MM.1S (cell line): ENCODE measurements at regions not wholly inside any gene's neighbourhood (a gene's known extent, or its start where the extent isn't known, plus 50 kb on each side); places are given as distances from the start of the nearest gene placed in this dataset.

ENCODE experiments used
- DNase-seq: peaks from one replicate; pipeline ENCODE4 v3.0.0-alpha.2; 2015
- H2AFZ ChIP-seq: fragments of 300-600 bp; sonication (generic); 2 replicates; pipeline ENCODE4 v1.6.0; 2016; ENCODE audit warnings: antibody characterized with exemption, low read length
- H3F3A ChIP-seq: fragments of 300-600 bp; sonication (generic); 2 replicates; pipeline ENCODE4 v1.6.1; 2016; ENCODE audit warnings: mild to moderate bottlenecking, antibody characterized with exemption, low read length, moderate library complexity, mixed read lengths; ENCODE audit not compliant: insufficient read depth
- H3K27ac ChIP-seq: fragments of 300-600 bp; sonication (generic); 2 replicates; pipeline ENCODE4 v1.5.1; 2016; ENCODE audit warnings: mild to moderate bottlenecking, low read length
- H3K27me3 ChIP-seq: fragments of 300-600 bp; sonication (generic); replicated peaks from 2 replicates; pipeline ENCODE4 v1.6.0; 2016; ENCODE audit warnings: low read length; ENCODE audit not compliant: insufficient read depth
- H3K36me3 ChIP-seq: fragments of 300-600 bp; sonication (generic); replicated peaks from 2 replicates; pipeline ENCODE4 v1.6.1; 2016; ENCODE audit warnings: mild to moderate bottlenecking, low read length, mixed read lengths; ENCODE audit not compliant: insufficient read depth
- H3K4me1 ChIP-seq: fragments of 300-600 bp; sonication (generic); 2 replicates; pipeline ENCODE4 v1.6.1; 2016; ENCODE audit warnings: low read length, mixed read lengths
- H3K4me2 ChIP-seq: fragments of 300-600 bp; sonication (generic); 2 replicates; pipeline ENCODE4 v1.6.0; 2016; ENCODE audit warnings: low read depth, low read length
- H3K4me3 ChIP-seq: fragments of 300-600 bp; sonication (generic); 2 replicates; pipeline ENCODE4 v1.5.1; 2016; ENCODE audit warnings: low read length, mixed read lengths
- H3K79me2 ChIP-seq: fragments of 300-600 bp; sonication (generic); 2 replicates; pipeline ENCODE4 v1.6.1; 2016; ENCODE audit warnings: mixed run types, low read length, mixed read lengths
- H3K9ac ChIP-seq: fragments of 300-600 bp; sonication (generic); 2 replicates; pipeline ENCODE4 v1.6.1; 2016; ENCODE audit warnings: low read length, mixed read lengths
- H3K9me2 ChIP-seq: fragments of 300-600 bp; sonication (generic); replicated peaks from 2 replicates; pipeline ENCODE4 v1.6.1; 2016; ENCODE audit warnings: mild to moderate bottlenecking, low read length, mixed read lengths; ENCODE audit not compliant: insufficient read depth
- H3K9me3 ChIP-seq: fragments of 300-600 bp; sonication (generic); replicated peaks from 2 replicates; pipeline ENCODE4 v1.6.1; 2016; ENCODE audit warnings: mild to moderate bottlenecking, low read length, mixed read lengths; ENCODE audit not compliant: insufficient read depth
- H4K20me1 ChIP-seq: fragments of 300-600 bp; sonication (generic); 2 replicates; pipeline ENCODE4 v1.6.1; 2016; ENCODE audit warnings: mild to moderate bottlenecking, low read length, moderate library complexity, mixed read lengths; ENCODE audit not compliant: insufficient read depth
- EZH2 ChIP-seq: fragments of 300-600 bp; sonication (generic); optimal IDR thresholded peaks from 2 replicates; pipeline ENCODE3; 2017; ENCODE audit warnings: low read depth, mild to moderate bottlenecking, antibody characterized with exemption, low read length, mixed read lengths
- EZH2phosphoT487 ChIP-seq: fragments of 300-600 bp; sonication (generic); IDR thresholded peaks from 2 replicates; pipeline ENCODE4 v1.6.1; 2018; ENCODE audit warnings: antibody characterized with exemption, low read length
- TF ChIP-seq, protein P1 (sequence below): fragments of 300-600 bp; sonication (generic); IDR thresholded peaks from 2 replicates; pipeline ENCODE4 v1.5.1; 2016; ENCODE audit warnings: antibody characterized with exemption, low read length, mixed read lengths

GRCh38 chr3:17939157-17939556 is 196.7 kb upstream of the TBC1D5 start:
- no peaks in the 10 kb centered on the region for H3K9me3 ChIP-seq
- no peak overlapping the region for H3K27ac ChIP-seq
- no peaks in the 10 kb centered on the region for H4K20me1 ChIP-seq
- H3K9me2 ChIP-seq: no peaks in the 10 kb centered on the region
- TF ChIP-seq EZH2 (no peak), EZH2phosphoT487 (no peak)
- TF ChIP-seq, protein P1, sequence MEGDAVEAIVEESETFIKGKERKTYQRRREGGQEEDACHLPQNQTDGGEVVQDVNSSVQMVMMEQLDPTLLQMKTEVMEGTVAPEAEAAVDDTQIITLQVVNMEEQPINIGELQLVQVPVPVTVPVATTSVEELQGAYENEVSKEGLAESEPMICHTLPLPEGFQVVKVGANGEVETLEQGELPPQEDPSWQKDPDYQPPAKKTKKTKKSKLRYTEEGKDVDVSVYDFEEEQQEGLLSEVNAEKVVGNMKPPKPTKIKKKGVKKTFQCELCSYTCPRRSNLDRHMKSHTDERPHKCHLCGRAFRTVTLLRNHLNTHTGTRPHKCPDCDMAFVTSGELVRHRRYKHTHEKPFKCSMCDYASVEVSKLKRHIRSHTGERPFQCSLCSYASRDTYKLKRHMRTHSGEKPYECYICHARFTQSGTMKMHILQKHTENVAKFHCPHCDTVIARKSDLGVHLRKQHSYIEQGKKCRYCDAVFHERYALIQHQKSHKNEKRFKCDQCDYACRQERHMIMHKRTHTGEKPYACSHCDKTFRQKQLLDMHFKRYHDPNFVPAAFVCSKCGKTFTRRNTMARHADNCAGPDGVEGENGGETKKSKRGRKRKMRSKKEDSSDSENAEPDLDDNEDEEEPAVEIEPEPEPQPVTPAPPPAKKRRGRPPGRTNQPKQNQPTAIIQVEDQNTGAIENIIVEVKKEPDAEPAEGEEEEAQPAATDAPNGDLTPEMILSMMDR: no peak
- H3K4me2 ChIP-seq: no peak overlapping the region
- H3K4me1 ChIP-seq: no peaks in the 10 kb centered on the region
- no peak overlapping the region for H3K4me3 ChIP-seq
- H2AFZ ChIP-seq: no peak overlapping the region
- no peaks in the 10 kb centered on the region for H3K36me3 ChIP-seq
- no peak overlapping the region for H3K9ac ChIP-seq
- H3F3A ChIP-seq: no peaks in the 10 kb centered on the region
- no peaks in the 10 kb centered on the region for H3K79me2 ChIP-seq
- no peaks in the 10 kb centered on the region for H3K27me3 ChIP-seq
- DNase-seq: no peak

GRCh38 chr3:17938313-17938712 is 195.9 kb upstream of the TBC1D5 start:
- H3K36me3 ChIP-seq: no peaks in the 10 kb centered on the region
- H3K4me3 ChIP-seq: no peak overlapping the region
- no peak overlapping the region for H3K27ac ChIP-seq

GRCh38 chr3:17936736-17937480 is 194.5 kb upstream of the TBC1D5 start:
- Histone ChIP-seq H3K9me2 (no peaks in the 10 kb centered on the region), H3K27me3 (no peaks in the 10 kb centered on the region), H3K4me1 (no peaks in the 10 kb centered on the region), H3K36me3 (no peaks in the 10 kb centered on the region), H3K79me2 (no peaks in the 10 kb centered on the region), H3K9ac (no peak overlapping the region), H3K9me3 (no peaks in the 10 kb centered on the region), H3K4me2 (no peak overlapping the region), H3F3A (no peaks in the 10 kb centered on the region), H3K27ac (no peak overlapping the region), H4K20me1 (no peaks in the 10 kb centered on the region), H3K4me3 (no peak overlapping the region), H2AFZ (no peak overlapping the region)
- TF ChIP-seq EZH2 (no peak), EZH2phosphoT487 (no peak)
- TF ChIP-seq, protein P1: no peak
- DNase-seq: no peak

More at GRCh38 chr3:17938313-17938712, 195.9 kb upstream of the TBC1D5 start:
- no peaks in the 10 kb centered on the region for H4K20me1 ChIP-seq
- H3K79me2 ChIP-seq: no peaks in the 10 kb centered on the region
- no peaks in the 10 kb centered on the region for H3K9me2 ChIP-seq
- H3K9me3 ChIP-seq: no peaks in the 10 kb centered on the region
- TF ChIP-seq EZH2phosphoT487 (no peak), EZH2 (no peak)
- TF ChIP-seq, protein P1: no peak
- no peak overlapping the region for H3K9ac ChIP-seq
- H2AFZ ChIP-seq: no peak overlapping the region
- H3F3A ChIP-seq: no peaks in the 10 kb centered on the region
- no peak for DNase-seq
- no peaks in the 10 kb centered on the region for H3K4me1 ChIP-seq
- no peak overlapping the region for H3K4me2 ChIP-seq
- H3K27me3 ChIP-seq: no peaks in the 10 kb centered on the region
